A549 (cell line): ENCODE measurements at regions not wholly inside any gene's neighbourhood (a gene's known extent, or its start where the extent isn't known, plus 50 kb on each side); places are given as distances from the start of the nearest gene placed in this dataset.

ENCODE experiments used
- CTCF ChIP-seq: fragments of >200 bp; sonication (Bioruptor Twin); formaldehyde crosslinking; IDR thresholded peaks from 3 replicates; pipeline ENCODE4 v1.5.1; 2016
- HMGXB4 ChIP-seq: fragments of 250-450 bp; sonication (Bioruptor Pico); IDR thresholded peaks from 2 replicates; pipeline ENCODE4 v1.5.0; 2021; ENCODE audit warnings: mild to moderate bottlenecking, moderate library complexity, borderline replicate concordance
- MAFK ChIP-seq: fragments of 450-650 bp; IDR thresholded peaks from 2 replicates; pipeline ENCODE4 v1.6.1; 2014; ENCODE audit not compliant: partially characterized antibody
- POLR2A ChIP-seq: IDR thresholded peaks from 2 replicates; pipeline ENCODE4 v1.6.1; 2012; ENCODE audit warnings: mild to moderate bottlenecking, low read length
- RAD21 ChIP-seq, 2 experiments: fragments of >200 bp in 1 of 2; sonication (Bioruptor Twin) in 1 of 2; formaldehyde crosslinking in 1 of 2; IDR thresholded peaks in 1 of 2; conservative IDR thresholded peaks in 1 of 2; 2 replicates in 1 of 2; 3 replicates in 1 of 2; pipeline ENCODE4 v1.6.1; 2012 to 2018; ENCODE audit warnings: inconsistent platforms in 1 of 2
- RCOR1 ChIP-seq: fragments of 150-350 bp; IDR thresholded peaks from 2 replicates; pipeline ENCODE4 v1.6.1; 2014; ENCODE audit warnings: antibody characterized with exemption, low read length, low read depth
- ZNF302 ChIP-seq: fragments of 250-450 bp; sonication (Bioruptor Pico); IDR thresholded peaks from 2 replicates; pipeline ENCODE4 v1.9.0; 2021; ENCODE audit warnings: inconsistent platforms, mild to moderate bottlenecking, moderate library complexity
- TF ChIP-seq, protein P1 (sequence below): IDR thresholded peaks from 2 replicates; pipeline ENCODE4 v1.6.1; 2012

GRCh38 chr12:124429535-124429934, 134.6 kb downstream of the RFLNA start:
- no peak for TF ChIP-seq CTCF
- TF ChIP-seq ZNF302 (CRISPR knock-in tag): no peak
- no peak for TF ChIP-seq MAFK
- no peak for TF ChIP-seq POLR2A
- TF ChIP-seq HMGXB4 (CRISPR knock-in tag): no peak
- TF ChIP-seq RCOR1: no peak
- TF ChIP-seq, protein P1, sequence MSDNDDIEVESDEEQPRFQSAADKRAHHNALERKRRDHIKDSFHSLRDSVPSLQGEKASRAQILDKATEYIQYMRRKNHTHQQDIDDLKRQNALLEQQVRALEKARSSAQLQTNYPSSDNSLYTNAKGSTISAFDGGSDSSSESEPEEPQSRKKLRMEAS: no peak
- no peak for TF ChIP-seq RAD21 (conservative IDR thresholded peaks at IDR 0.05 in 1 of 2, IDR thresholded peaks at IDR 0.05 in 1 of 2)
